GM12891 (cell line): ENCODE measurements at regions not wholly inside any gene's neighbourhood (a gene's known extent, or its start where the extent isn't known, plus 50 kb on each side); places are given as distances from the start of the nearest gene placed in this dataset.

Experiments
- POLR2A ChIP-seq: IDR thresholded peaks from 2 replicates; pipeline ENCODE4 v1.6.1; 2011; ENCODE audit warnings: low read depth, low read length, control low read depth
- POLR2AphosphoS5 ChIP-seq: IDR thresholded peaks from 2 replicates; pipeline ENCODE4 v1.6.1; 2011; ENCODE audit warnings: low read depth, low read length, control low read depth
- POU2F2 ChIP-seq: IDR thresholded peaks from 2 replicates; pipeline ENCODE4 v1.6.1; 2011; ENCODE audit warnings: low read depth, mild to moderate bottlenecking, control low read depth, low read length, moderate library complexity
- SPI1 ChIP-seq: IDR thresholded peaks from 2 replicates; pipeline ENCODE4 v1.6.1; 2011; ENCODE audit warnings: low read depth, low read length, control low read depth
- TAF1 ChIP-seq: IDR thresholded peaks from 2 replicates; pipeline ENCODE4 v1.6.1; 2011; ENCODE audit warnings: low read depth, low read length, control low read depth

DNA sequence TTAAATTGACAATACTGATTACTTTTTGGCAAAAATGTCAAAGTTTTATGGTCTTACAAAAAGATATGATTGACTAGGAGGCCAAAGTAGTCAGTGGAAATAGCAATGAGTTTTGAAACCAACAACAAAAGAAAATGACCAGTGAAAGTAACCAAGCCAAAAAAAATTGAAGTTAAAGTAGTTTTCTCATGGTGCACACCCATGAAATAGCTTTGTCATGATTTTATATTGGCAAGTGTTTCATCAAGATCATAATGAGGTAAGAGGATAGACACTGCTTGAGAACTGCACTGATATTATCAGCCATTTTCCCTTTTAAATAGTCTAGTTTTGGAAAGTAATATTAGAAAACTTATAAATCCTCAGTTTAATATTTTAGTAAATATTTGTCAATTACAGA is 206.2 kb upstream of the ADAMTS5 start:
- TF ChIP-seq POLR2A = no peak
- TF ChIP-seq POLR2AphosphoS5 = no peak
- TF ChIP-seq TAF1 = no peak
- no peak for TF ChIP-seq SPI1
- no peak for TF ChIP-seq POU2F2
